GM21717 (cell line): ENCODE measurements at regions not wholly inside any gene's neighbourhood (a gene's known extent, or its start where the extent isn't known, plus 50 kb on each side); places are given as distances from the start of the nearest gene placed in this dataset.
A peak's percentile ranks its signal among the peaks of the same experiment; 100 is the strongest.
"Not testable (repeated sequence)": the region's sequence is repeated elsewhere in the genome, so short reads cannot be mapped to it uniquely, and the experiment has no call there.

Experiments used
- ATAC-seq: cut with Tn5 transposase; IDR thresholded peaks from one replicate; pipeline ENCODE4 v1.9.1; 2021; ENCODE audit warnings: mild to moderate bottlenecking, moderate library complexity; ENCODE audit not compliant: unreplicated experiment

DNA sequence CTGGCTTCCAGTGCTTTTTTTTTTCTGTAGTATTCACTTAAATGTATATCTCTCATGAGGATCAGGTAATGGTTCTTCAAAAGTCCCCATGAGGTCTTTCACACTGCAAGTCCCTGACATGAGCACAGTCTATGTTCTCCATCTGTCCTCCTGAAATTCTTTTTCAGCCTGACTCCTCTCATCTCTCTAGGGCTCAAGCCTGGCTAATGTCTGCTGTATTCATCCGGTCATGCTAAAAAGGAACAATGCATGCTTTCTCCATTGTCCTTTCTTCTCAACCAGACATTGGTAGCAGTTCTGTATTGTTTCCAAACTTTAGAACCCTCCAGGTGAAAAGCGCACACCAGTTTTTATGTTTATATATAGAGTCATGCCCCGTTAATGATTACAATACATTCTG, 368.3 kb upstream of the OLFM3 start:
- no peak for ATAC-seq

DNA sequence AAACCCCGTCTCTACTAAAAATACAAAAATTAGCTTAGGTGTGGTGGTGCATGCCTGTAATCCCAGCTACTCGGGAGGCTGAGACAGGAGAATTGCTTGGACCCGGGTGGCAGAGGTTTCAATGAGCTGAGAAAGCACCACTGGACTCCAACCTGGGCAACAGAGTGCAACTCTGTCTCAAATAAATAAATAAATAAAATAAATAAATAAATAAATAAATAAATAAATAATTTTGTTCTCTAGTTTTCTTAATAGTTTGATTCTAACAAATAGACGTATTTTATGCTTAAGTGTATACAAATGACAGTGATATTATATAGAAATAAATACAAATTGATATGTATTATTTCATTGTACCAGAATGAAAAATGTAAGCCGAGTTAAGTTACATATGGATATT, 339.9 kb upstream of the OLFM3 start:
- ATAC-seq = no peak

DNA sequence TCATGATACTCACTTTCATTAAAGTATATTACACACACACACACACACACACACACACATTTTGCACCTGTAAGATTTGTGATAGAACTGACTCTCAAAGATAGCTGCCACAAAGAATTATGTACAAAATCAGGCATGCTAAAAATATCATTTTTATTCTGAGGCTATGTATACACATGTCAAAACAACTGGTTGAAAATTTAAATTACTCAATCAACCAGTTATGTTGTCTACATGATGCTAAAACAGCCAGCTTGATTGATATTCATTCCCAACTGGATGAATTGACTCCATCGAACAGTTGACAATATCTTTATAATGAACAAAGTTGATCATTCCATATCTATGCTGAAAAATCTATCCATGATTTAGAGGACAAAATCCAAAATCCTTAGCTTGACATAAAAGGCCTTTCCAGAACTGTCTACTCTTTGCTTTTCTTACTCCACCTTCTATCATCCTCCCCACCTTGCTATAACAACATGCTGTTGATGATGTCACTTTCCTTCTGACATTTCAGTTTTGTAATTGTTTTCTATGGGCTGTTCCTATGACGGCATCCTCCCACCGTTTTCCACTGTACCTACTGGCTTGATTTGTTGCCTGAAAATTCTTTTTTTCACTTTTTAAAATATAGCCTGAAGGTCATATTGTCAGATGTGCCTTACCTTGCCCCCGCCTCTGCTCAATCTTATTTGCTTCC, 321.5 kb upstream of the OLFM3 start:
- no peak for ATAC-seq

DNA sequence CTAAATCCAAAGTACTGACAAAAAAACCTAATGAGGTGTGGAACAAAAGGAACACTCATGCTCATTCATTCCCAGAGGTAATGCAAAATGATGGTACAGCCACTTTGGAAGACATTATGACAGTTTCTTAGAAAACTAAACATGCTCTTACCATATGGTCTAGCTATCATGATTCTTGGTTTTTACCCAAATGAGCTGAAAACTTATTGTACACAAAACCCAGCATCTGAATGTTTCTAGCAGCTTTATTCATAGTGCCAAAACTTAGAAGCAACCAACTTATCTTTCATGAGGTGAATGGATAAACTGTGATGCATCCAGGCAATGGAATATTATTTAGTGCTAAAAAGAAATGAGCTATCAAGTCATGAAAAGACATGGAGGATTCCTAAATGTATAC, 318.4 kb upstream of the OLFM3 start:
- no peak for ATAC-seq

DNA sequence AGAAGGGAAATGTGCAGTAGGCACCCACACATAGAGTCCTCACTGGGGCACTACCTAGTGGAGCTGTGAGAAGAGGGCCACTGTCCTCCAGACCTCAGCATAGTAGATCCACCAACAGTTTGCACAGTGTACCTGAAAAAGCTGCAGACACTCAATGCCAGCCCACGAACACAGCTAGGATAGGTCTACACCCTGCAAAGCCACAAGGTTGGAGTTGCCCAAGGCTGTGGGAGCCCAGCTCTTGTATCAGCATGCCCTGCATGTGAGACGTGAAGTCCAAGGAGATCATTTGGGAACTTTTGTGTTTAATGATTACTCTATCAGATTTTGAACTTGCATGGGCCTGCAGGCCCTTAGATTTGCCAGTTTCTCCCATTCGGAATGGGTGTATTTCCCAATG, 299.4 kb upstream of the OLFM3 start:
- ATAC-seq = no peak

DNA sequence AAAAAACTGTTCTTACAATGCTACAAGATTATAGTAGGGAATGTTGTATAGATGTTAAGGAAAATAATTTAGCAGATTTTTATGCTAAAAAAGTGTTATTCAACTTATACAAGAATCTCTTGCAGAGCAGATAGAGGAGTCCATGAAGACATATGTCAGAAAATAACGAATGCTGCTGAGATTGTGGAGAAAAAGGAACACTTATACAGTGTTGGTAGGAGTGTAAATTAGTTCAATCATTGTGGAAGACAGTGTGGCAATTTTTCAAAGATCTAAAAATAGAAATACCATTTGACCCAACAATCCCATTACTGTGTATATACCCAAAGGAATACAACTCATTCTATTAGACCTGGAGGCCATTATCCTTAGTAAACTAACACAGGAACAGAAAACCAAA, 286.2 kb upstream of the OLFM3 start:
- no peak for ATAC-seq

DNA sequence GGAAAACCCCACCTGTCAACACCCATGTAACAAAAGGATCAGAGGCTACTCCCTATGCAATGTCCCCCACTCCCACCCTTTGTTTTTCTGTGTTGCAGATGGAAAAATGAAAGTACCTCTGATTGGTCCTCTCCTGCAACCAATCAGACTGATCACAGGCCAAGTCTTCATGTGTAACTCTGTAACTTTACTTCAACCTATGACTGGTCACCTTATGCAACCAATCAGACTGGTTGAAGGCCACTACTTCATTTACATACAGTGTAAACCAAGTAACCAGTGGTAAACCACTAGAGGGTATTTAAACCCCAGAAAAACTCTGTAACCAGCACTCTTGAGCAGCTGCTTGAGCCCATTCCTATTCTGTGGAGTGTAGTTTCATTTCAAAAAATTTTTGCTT, 266.3 kb upstream of the OLFM3 start:
- ATAC-seq = no peak

DNA sequence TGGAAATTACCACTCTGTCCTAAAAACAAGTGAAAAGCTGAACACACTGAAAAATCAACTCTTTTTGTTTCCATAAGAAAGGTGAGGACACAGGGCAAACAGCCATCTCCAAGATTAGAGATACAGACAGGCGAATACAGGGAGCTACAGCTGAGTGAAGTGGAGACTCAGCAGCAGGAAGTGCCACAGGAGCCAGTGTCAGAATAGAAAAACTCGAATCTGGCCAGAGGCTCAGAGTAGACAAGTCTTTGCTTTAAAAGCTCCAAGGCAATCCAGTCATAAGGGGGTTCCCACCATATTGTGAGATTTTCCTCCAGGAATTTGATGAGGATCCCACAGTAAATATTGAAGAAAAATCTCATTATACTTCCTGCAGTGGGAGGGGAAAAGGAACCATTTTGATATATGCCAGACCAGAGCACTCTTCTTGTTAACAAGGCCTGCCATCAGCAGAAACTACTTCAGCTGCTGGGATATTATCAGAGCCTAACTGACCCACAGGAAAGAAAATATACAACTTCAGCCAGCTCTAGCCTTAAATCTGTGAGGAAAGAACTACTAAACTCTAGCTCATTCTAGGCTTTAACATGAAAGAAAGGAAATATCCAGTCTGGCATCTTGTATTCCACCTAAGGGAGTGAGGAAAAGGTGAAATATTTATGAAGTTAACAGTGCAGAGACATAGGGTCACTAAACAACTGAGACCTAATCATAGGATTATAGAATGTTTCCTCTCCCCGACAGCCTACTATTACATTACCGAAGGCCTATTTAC, 256.2 kb upstream of the OLFM3 start:
- ATAC-seq = no peak

DNA sequence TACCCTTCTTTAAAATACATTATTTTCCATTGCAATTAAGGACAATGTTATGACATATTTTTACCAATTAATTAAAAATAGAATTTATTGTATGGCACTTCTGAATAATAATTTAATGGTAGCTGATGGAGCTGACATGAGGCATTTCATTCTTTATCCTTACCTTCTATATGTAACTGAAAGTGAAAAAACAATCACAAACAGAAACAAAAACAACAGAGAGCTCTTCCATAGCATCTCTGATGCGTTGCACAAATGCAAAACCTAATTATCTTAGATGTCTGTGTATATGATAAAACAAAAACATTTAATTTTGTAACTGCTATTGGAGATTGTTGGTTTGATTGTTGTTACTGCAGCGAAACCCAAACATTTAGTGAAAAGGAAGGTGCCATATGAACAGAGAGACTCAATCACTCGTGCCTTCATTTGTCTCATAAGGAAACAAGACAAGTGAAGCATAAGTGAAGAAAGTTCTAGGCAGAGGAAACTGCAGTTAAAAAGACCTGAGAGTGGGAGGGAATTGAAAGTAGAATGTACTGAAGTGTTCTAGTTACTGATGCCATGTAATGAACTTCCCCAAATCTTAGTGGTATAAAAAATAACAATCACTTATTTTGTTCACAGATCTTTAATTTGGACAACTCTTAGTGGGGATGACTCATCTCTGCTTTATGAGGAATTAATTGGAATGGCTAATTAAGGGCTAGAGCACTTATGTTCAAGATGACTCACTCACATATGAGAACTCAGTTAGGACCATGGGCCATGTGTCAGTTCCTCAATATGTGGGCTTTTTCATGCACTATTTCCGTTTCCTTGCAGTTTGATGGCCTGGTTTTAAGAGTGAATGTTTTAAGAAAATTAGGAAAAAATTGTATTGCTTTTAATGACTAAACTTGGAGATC, 245.0 kb upstream of the OLFM3 start:
- peak; percentile 71 for ATAC-seq

DNA sequence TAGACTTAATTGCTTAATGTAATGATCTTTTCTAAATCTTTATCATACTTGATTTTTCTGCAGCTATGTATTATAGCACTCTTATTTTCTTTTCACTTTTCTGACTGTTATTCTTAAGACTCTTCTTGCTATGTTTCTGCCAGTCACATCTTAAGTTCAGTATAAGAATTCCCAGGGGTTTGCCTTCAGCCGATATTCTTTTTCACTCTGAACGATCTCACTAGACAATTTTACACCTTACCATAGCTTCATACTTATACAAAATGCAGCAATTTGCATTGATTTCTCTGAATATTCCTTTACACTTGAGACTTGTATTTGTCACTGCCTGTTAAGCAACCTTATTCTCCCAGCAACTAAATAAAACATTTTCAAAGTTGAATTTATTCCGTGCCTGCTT, 242.5 kb upstream of the OLFM3 start:
- no peak for ATAC-seq

DNA sequence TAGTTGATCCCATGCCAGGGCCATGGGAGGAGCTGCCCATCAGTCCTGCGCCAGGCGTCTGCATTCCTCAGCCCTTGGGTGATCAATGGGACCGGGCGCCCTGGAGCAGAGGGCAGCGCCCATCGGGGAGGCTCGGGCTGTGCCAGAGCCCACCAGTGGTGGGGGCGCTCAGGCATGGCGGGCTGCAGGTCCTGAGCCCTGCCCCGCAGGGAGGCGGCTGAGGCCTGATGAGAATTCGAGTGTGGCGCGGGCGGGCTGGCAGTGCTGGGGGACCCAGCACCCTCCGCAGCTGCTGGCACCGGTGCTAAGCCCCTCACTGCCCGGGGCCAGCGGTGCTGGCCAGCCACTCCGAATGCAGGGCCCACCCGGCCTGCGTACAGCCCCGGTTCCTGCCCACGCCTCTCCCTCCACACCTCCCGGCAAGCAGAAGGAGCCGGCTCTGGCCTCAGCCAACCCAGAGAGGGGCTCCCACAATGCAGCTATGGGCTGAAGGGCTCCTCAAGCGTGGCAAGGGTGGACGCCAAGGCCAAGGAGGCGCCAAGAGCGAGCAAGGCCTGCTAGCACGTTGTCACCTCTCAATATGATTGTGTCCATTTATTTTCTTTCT, 238.1 kb upstream of the OLFM3 start:
- no peak for ATAC-seq

DNA sequence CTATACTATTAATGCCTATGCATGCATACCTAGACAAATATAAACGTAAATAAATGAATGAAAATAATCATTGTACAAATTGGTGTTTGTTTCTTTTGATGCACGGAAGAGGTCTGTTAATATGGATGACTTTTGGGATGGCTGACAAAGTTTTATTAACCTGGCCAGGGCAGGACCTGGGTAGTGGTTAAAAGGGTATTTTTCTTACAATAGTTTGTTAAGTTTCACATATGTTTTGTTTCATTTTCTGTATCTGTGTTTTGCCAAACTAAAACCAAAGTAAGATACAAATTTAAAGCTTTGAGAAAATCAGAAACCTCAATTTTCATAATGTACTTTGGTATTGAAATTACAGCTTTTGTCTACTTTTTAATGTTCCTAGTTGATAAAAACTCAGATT, 222.7 kb upstream of the OLFM3 start:
- ATAC-seq = no peak

DNA sequence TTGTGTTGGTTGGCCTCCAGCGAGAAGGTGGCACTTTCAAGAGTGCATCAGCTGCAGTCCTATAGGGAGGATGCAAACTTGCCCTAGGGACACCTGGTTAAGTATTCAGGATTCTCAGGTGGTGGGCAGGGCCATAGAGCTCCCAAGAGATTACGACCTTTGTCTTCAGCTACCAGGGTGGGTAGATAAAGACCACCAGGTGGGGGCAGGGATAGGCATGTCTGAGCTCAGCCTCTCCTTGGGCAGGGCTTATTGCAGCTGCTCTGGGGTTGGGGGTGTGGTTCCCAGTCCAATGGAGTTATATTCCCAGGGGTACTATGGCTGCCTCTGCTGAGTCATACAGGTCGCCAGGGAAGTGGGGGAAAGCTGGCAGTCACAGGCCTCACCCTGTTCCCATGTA, 214.2 kb upstream of the OLFM3 start:
- ATAC-seq = not testable (repeated sequence)

DNA sequence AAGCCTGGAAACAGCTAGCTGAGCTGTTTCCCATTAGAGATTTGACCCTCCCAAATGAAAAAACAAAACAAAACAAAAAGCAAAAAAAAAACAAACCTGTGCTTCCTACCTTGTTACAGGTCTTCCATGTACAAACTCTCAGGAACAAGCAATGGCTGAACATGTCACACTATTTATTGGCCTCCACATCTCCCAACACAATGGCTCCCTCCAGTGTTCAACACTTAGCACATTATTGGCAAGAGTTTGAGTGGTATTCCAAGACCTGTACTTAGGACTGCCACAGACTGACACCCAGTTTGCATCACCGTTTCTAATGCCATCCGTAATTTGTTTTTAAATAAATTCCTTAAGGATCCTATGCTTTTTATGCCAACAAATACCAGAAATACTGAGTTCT, 195.0 kb upstream of the OLFM3 start:
- ATAC-seq = no peak

DNA sequence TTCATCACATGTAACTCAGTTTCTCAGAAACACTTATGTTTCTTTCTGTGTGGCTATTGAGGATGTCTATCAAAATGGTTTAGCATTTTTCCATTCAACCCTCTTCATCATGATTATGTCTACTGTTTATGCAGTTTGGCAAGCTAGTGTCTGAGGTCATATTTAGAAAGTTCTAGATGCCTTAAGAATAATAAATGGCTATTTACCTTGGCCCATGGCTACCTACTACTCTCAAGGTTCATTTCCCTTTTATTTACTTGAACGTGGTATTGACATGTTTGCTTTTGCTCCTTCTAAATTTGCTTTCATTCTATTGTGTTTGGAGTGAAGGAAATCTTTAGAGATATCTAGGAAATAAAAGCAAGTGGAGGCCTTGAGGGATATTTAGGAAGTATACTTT, 193.7 kb upstream of the OLFM3 start:
- ATAC-seq = no peak

DNA sequence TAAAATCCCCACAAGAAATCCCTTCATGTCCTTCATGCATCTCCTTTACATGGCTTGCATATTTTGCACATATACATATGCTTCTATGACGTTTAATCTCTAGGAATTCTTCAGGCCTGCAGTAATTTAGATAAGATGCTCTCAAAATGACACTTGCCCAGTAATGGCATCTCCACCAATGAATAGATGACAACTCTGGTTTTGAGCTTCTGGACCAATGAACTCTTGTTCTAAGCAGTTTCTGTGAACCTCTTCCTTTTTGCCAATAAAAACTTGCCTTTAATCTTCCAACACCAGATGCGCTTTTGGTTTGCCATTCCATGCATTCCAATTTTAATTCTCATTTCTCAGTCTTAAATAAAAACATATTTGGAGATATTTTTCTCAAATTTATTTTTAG, 189.8 kb upstream of the OLFM3 start:
- no peak for ATAC-seq

DNA sequence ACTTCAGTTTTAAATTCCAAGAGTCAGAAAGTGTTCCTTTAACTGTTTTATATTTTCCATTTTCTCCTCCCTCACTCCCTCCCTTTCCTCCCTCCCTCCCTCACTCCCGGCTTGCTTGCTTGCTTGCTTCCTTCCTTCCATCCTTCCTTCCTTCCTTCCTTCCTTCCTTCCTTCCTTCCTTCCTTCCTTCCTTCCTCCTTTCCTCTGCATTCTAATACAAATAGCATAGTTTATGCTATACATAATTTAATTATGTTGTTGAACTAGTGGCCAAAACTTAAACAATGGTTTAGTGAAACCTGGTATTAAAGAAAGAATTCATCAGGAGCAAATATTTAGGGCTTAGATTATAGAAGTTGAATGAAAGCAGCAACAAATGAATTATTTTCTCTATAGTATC, 188.5 kb upstream of the OLFM3 start:
- ATAC-seq = no peak

DNA sequence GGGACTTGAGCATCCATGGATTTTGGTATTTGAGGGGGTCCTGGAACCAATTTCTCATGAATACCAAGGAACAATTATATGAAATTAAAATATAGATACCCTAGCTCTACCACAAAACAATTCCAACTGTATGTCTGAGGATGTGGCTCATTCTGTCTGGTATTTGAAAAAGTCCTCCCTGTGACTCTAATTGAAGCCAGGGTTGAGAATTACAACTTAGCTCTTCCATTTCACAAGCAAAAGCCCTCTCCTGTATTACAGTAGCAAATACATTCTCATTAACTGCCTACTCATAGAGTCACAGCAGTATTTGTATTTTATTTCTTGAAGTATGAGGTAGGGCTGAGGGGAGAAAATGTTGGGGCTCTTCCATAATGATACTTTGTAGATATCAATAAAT, 187.8 kb upstream of the OLFM3 start:
- ATAC-seq = no peak

DNA sequence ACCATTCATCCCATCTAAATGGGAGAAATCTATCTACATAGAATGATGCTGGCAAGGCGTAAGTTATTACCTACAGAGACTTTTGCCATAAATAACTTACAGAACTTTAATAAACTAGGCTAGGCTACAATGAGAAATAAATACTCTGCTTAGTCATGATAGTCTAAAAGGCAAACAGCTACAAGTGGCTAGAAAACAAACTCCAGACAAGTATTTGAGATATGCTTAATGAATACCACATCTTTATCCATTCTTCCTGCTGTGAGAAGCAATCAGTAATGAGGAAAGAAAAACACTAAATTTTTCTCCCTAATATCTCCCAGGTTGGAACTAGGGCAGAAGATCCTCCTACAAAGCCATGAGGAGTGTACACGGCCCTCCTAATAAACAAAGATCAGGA, 187.0 kb upstream of the OLFM3 start:
- no peak for ATAC-seq

DNA sequence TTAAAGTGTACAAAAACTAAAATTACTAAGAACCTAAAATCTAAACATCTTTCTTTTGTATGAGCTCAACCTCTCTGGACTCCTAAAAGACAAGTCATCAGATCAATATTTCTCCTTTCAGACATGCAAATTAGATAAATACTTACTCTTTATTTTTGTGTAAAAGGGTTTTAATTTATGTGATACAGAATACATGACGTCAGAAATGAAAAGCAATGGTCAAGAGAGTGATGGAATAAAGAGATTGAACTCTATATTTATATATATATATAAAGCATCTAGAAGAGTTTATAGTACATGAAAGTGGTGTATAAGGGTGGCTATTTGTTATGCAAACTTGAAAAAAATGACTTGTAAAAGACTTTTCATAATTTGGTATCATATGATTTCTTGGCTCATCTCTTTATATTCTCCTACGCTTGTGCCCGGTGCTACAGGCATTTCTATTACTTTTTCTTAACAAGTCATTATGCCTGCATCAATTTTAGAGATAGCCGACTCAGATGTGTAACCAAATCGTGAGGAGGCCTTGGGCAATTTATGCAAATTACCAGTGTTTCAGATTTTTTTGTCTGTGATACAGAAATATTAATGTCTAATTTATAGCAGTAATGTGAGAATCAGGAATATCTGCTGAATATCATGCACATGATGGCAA, 186.0 kb upstream of the OLFM3 start:
- no peak for ATAC-seq

DNA sequence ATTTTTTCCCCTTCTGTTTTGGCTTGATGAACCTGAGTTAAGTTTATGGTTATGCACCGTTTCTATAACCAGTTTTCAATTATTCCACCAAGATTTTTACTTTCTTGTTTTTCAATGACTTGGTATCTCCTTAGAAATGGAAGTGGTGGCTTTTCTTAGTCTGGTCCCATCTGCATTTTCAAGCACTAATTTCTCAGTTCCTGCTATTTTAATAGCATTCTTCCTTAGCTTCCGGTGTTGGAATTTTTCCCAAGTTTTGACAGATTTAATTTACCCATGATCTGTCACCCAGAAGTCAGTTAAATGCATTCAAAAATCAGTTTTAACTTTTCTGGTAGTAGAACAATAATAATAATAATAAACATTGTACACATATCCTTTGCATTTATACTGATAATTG, 184.6 kb upstream of the OLFM3 start:
- no peak for ATAC-seq
